Right atrium auricular region (tissue), 2 donors: ENCODE measurements at regions not wholly inside any gene's neighbourhood (a gene's known extent, or its start where the extent isn't known, plus 50 kb on each side); places are given as distances from the start of the nearest gene placed in this dataset.

Experiments
- DNase-seq: peaks from one replicate; pipeline ENCODE4 v3.0.0-alpha.2; 2019; ENCODE audit warnings: low spot score
- H3K27ac ChIP-seq, 2 donors: fragments of 200-600 bp; sonication (generic); 1 replicate in 1 of 2; 2 replicates in 1 of 2; pipeline ENCODE4 v1.5.1; 2016 to 2019
- H3K27me3 ChIP-seq, 2 donors: fragments of 200-600 bp; sonication (generic); one replicate each; pipeline versions ENCODE4 v1.5.1 to v1.6.0; 2017 to 2019
- H3K36me3 ChIP-seq: fragments of 200-600 bp; sonication (generic); one replicate; pipeline ENCODE4 v1.5.1; 2016
- H3K4me1 ChIP-seq, 2 donors: fragments of 200-600 bp; sonication (generic); one replicate each; pipeline versions ENCODE4 v1.5.1 to v1.6.0; 2017 to 2019
- H3K4me3 ChIP-seq, 2 donors: fragments of 200-600 bp; sonication (generic); 1 replicate in 1 of 2; 2 replicates in 1 of 2; pipeline ENCODE4 v1.5.1; 2017 to 2019; ENCODE audit warnings: mild to moderate bottlenecking in 1 of 2, moderate library complexity in 1 of 2
- H3K9me3 ChIP-seq, 2 donors: fragments of 200-600 bp; sonication (generic); one replicate each; pipeline ENCODE4 v1.5.1; 2019
- TF ChIP-seq, protein P1 (sequence below), 2 donors: fragments of 200-600 bp; sonication (generic); IDR thresholded peaks; one replicate each; pipeline ENCODE4 v1.5.1; 2019; ENCODE audit warnings: antibody characterized with exemption in 2 of 2

DNA sequence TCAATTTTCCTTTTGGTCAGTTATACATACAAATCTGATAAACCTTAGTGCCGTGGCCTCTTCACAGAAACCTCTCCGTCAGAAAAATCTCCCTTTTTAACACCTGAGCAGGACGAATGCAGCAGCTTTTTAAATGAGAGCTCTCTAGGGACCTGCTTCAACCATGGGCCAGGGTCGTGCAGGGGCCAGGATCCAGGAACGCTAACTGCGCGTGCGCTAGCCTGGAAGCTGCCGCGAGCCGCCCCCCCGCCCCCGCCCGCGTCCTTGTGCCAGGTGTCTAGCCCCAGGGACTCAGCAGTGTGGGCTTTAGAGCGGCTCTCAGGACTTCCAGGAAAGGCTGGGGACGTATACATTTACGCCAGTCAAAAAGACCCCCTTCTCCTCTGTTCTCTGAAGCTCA is 136.8 kb upstream of the FMN2 start:
- H3K4me3 ChIP-seq, result no peak overlapping the region
- no peaks in the 10 kb centered on the region for H3K9me3 ChIP-seq
- DNase-seq, result no peak
- H3K36me3 ChIP-seq, result no peaks in the 10 kb centered on the region
- no peaks in the 10 kb centered on the region for H3K27me3 ChIP-seq
- TF ChIP-seq, protein P1, sequence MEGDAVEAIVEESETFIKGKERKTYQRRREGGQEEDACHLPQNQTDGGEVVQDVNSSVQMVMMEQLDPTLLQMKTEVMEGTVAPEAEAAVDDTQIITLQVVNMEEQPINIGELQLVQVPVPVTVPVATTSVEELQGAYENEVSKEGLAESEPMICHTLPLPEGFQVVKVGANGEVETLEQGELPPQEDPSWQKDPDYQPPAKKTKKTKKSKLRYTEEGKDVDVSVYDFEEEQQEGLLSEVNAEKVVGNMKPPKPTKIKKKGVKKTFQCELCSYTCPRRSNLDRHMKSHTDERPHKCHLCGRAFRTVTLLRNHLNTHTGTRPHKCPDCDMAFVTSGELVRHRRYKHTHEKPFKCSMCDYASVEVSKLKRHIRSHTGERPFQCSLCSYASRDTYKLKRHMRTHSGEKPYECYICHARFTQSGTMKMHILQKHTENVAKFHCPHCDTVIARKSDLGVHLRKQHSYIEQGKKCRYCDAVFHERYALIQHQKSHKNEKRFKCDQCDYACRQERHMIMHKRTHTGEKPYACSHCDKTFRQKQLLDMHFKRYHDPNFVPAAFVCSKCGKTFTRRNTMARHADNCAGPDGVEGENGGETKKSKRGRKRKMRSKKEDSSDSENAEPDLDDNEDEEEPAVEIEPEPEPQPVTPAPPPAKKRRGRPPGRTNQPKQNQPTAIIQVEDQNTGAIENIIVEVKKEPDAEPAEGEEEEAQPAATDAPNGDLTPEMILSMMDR (IDR thresholded peaks at IDR 0.05), result no peak
- no peak overlapping the region for H3K27ac ChIP-seq
- H3K4me1 ChIP-seq, result no peaks in the 10 kb centered on the region

DNA sequence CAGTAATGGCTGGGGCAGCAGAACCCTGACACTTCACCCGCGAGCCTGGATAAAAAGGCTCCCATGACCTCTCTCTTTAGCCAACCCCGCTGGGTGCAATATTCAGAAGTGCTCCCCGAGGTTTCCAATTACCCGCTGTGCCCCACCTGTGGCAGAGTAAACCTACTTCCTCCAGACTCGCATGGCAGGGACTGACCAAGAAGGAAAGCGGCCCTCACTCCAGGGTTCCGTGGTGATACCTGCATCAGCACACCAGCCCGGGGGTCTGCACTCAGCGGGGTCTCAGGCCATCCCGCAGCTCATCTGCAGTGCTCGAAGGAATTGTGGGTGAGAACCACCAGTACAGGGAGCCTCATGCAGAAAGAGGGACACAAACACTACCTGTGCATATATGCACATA is 136.3 kb upstream of the FMN2 start:
- no peaks in the 10 kb centered on the region for H3K36me3 ChIP-seq
- no peaks in the 10 kb centered on the region for H3K4me1 ChIP-seq
- H3K27me3 ChIP-seq, result no peaks in the 10 kb centered on the region
- no peaks in the 10 kb centered on the region for H3K9me3 ChIP-seq
- no peak overlapping the region for H3K27ac ChIP-seq
- TF ChIP-seq, protein P1 (IDR thresholded peaks at IDR 0.05), result no peak
- DNase-seq, result no peak
- no peak overlapping the region for H3K4me3 ChIP-seq

DNA sequence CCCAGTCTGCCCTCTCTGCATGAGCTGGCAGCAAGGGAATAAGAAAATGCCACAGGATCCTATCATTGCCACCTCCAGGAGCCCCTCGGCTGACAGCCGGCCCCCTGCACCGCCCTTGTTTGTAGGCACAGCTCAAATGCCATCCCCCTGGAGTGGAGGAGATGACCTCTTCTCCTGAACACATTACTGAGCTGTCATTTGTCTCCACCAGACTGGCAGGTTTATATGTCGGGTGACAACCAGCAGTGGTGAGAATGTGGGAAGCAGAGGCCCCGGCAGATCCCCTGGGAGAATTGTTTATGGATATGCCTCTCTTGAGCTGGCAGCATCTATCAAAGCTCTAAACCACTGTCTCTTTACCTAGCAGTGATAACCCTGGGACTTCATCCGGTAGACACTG is 135.4 kb upstream of the FMN2 start:
- DNase-seq, result no peak
- TF ChIP-seq, protein P1 (IDR thresholded peaks at IDR 0.05), result no peak
- H3K36me3 ChIP-seq, result no peaks in the 10 kb centered on the region
- no peaks in the 10 kb centered on the region for H3K9me3 ChIP-seq
- H3K27me3 ChIP-seq, result no peaks in the 10 kb centered on the region
- no peaks in the 10 kb centered on the region for H3K4me1 ChIP-seq
- H3K4me3 ChIP-seq, result no peak overlapping the region
- no peak overlapping the region for H3K27ac ChIP-seq

DNA sequence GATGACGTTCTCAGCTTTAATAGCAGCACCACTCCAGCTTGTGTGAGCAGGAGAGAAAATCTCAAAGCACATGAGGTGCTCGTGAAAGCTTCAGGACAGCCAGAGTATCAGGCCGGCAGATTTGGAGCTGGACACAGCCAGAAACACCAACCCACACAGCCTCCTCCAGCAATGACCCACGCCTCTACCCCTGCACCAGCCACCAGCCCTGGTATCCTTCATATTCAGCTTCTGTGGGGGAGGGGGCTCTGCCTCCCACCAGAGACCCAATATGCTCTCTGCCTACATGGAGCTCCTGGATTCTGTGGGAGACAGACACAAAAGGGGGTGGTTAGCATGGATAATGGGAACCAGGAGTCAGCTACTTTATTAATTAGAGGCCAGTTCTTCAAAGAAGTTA is 133.6 kb upstream of the FMN2 start:
- Histone ChIP-seq H3K4me1 (no peaks in the 10 kb centered on the region), H3K4me3 (no peak overlapping the region), H3K27ac (no peak overlapping the region), H3K9me3 (no peaks in the 10 kb centered on the region), H3K36me3 (no peaks in the 10 kb centered on the region), H3K27me3 (no peaks in the 10 kb centered on the region)
- no peak for DNase-seq
- TF ChIP-seq, protein P1 (IDR thresholded peaks at IDR 0.05), result no peak

DNA sequence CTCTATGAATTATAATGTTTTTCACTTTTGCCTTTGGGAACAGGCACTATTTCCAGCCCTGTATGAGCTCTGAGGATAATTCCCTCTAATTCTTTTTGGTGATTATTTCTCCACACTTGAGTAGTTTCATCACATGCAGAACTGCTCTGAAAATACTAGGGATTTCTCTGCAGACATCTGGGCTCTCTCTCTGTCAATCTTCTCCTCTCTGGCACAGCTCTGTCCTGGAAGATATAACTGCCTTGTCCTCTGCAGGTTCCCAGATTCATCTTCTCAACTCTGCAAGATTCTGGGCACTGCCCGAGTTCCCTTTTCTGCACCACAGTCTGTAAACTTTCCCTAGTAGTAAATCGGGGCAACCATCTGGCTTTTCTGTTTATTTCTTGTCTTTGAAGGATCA is 131.3 kb upstream of the FMN2 start:
- no peaks in the 10 kb centered on the region for H3K36me3 ChIP-seq
- no peaks in the 10 kb centered on the region for H3K27me3 ChIP-seq
- no peak overlapping the region for H3K4me3 ChIP-seq
- TF ChIP-seq, protein P1 (IDR thresholded peaks at IDR 0.05), result no peak
- DNase-seq, result no peak
- no peak overlapping the region for H3K27ac ChIP-seq
- no peaks in the 10 kb centered on the region for H3K4me1 ChIP-seq
- H3K9me3 ChIP-seq, result no peaks in the 10 kb centered on the region

DNA sequence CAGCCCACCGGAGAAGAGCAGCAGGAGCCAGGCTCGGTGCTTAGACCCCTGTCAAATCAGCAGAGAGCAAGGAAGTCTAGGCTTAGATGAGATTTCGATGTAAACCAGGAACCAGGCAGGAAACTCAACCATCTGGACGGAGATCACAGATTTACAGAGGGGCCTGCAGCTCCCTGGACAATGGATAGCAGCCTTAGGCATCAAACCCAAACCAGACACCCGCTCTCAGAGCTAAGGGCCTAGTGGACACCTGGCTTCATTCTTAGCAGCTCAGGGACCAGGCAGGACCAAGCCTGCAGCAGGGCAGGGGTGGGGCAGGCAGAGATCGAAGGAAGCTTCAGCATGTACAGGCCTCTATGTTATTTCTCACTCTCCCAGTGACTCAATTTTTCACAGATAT is 127.8 kb upstream of the FMN2 start:
- Histone ChIP-seq H3K27me3 (no peaks in the 10 kb centered on the region), H3K4me1 (no peaks in the 10 kb centered on the region), H3K27ac (no peak overlapping the region), H3K4me3 (no peak overlapping the region), H3K9me3 (no peaks in the 10 kb centered on the region), H3K36me3 (no peaks in the 10 kb centered on the region)
- TF ChIP-seq, protein P1 (IDR thresholded peaks at IDR 0.05), result no peak
- no peak for DNase-seq
